GM21737 (cell line): ENCODE measurements at regions not wholly inside any gene's neighbourhood (a gene's known extent, or its start where the extent isn't known, plus 50 kb on each side); places are given as distances from the start of the nearest gene placed in this dataset.

ENCODE experiments used
- ATAC-seq: cut with Tn5 transposase; IDR thresholded peaks from one replicate; pipeline ENCODE4 v1.9.1; 2021; ENCODE audit warnings: mild to moderate bottlenecking, moderate library complexity; ENCODE audit not compliant: unreplicated experiment

DNA sequence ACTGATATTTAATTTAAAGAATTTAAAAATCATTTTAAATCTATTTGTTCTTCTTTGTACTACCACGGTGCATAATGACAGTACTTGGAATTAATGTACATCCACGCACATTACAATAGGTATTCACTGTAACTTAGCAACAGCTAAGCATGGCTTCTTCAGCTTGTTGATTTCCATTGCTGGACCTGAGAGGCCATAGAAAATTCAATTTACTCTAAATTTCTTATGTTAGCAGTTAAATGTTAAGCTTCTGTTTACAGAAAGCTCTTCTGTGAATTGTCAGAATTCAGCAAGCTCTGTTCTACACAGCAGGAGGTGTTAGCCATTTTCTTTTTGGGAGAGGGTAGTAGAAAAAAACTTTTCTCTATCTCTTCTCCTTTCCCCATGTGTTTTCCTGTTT lies 1149.3 kb upstream of the CDH2 start:
- no peak for ATAC-seq

GRCh38 chr18:29321561-29321960 lies 1144.6 kb upstream of the CDH2 start:
- ATAC-seq: no peak

GRCh38 chr18:29313312-29313711 lies 1136.4 kb upstream of the CDH2 start:
- ATAC-seq: no peak

DNA sequence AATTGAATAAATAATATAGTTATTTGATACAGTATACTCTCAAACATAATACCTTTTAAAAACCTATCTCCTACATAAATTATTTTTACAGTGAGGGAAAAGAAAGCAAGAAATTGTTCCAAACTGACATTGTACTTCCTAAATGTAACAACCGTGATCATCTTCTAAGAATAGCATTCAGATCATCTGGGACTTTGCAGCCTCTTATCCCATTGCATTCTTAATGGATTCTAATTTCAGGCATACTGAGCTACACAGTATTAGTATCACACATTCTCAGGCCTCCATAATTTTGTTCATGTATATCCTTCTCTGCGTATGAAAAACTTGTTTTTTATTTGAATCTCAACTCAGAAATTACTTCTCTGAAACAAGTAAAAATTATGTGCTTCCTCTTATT lies 1134.7 kb upstream of the CDH2 start:
- ATAC-seq: no peak

DNA sequence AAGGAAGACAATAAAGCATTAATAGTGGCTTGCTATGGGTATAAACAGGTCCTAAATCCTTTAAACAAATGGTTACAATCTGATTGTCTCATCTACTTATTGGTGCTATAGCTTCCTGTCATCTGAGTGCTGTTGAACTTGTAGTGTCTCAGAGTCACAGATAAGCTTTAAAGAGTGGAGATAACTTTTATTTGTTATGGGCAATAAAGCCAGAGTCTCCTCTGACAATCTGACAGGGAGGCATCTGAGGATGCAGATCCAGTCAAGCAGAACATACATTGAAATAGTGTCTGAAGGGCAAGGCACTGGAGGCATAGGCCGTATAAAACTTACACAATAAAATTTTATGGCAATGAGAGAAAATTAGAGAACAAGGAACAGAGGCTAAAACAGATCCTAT lies 1132.4 kb upstream of the CDH2 start:
- ATAC-seq: no peak

DNA sequence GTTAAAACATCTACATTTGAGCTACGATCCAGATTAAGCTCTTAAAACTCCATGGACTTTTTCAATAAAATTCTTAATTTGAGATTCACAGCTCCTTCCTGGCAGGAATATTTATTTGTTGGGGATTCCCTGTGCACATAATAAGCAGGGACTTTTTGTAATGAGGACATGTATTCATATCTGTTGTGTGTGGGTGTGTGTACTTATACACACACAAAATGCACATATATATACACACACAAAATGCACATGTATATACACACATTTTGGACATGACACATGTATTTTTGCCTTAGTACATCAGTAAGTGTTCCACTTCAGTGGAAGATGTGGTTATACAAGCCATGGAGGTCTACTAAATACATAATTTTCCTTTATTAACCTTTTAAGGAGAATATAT lies 1131.1 kb upstream of the CDH2 start:
- ATAC-seq: no peak

DNA sequence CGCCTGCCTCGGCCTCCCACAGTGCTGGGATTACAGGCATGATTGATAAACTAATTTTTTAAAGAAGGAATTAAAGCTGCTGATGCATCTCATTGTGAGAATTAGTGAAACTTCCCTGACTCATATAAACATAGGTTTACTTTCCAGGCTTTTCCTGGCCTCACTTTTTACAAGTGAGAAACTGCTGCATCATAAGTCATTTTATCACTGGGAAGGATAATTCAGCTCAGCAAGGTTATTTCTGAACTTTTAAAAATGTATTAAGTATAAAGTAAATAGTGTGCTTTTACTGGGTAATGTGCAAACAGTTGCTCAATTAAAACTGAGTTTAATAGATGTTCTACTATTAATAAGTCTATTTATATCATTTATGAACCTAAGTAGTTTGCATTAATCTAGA lies 1130.3 kb upstream of the CDH2 start:
- ATAC-seq: no peak

- ATAC-seq: no peak
Measured at GRCh38 chr18:29305516-29305915, 1128.6 kb upstream of the CDH2 start.

DNA sequence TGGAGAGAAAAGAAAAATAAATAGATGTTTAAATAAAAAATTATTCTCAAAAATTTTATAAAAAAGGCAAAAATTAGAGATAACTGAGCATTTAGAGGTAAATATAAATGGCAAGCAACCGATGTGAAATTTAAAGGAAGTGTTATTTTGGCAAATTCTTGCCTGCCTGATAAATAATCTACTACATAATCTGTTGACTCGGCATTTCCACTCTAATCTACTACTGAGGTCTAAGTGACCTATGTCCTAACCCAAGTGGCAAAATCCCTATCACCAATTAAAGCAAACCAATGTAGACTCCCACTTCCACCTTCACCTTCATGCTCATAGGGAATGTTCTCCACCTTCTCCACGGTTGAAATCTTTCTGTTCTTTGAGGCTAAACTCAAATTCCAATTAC lies 1124.1 kb upstream of the CDH2 start:
- ATAC-seq: no peak

DNA sequence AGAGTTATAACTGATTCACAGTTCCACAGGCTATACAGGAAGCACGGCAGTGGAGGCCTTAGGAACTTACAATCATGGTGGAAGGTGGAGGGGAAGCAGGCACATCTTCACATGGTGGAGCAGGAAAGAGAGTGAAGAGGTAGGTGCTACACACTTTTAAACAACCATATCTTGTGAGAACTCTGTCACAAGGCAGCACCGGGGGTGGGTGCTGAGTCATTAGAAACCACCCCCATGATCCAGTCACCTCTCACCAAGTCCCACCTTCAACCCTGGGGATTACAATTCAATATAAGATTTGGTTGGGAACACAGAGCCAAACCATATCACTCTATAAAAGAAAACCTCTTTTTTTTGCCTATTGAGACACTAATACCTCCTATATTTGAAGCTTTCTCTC lies 1108.5 kb upstream of the CDH2 start:
- ATAC-seq: no peak

DNA sequence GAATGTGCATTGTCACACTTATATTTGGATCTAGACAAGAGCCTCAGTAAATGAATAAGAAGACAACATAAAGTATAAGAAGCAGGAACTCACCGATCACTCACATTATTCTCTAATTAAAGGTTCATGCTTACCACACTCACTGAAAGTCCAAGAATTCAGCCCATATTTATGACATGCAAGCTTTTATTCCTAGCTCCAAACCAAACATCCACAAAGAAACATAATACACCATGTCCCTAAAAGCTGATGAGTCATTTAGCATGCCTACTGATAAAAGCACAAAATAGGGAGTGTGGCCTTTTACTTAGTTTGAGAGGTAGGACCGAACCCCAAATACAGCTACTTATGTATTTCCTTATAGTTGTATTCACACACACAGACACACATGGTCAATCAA lies 1094.6 kb upstream of the CDH2 start:
- ATAC-seq: no peak

DNA sequence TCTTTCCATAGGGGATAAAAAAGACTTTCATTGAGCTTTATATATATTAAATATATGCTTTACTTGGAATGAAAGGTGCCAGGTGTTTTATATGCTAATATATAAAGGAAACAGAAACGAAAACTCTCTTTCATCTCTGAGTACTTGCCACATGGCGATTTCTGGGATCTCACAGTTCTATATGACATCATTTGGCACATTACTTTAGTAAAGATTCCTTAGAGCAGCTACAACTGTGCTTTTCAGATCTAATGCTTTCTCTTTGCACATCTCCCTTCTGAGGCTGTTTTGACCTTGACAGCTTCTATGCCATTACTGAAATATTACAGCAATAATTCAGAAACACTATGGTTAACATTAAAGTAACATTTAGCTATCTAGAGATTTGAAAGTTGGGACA lies 1082.9 kb upstream of the CDH2 start:
- ATAC-seq: no peak

DNA sequence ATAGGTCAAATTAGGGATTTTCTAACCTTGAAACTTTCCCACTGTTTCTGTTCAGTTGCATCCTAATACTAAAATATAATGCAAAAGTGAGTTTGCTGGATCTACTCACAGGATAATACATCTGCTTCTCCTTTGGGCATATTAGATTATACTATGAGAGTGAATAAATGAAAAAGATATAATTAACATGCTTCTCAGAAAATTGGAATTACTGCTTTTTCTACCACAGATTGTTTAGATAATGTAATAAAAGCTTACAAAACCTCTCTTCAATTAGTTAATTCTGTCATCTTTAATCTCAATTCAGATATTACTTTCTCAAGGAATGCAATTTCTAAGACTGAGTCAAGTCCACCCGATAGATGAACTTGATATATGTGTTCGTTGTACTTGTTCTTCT lies 1077.2 kb upstream of the CDH2 start:
- no peak for ATAC-seq

DNA sequence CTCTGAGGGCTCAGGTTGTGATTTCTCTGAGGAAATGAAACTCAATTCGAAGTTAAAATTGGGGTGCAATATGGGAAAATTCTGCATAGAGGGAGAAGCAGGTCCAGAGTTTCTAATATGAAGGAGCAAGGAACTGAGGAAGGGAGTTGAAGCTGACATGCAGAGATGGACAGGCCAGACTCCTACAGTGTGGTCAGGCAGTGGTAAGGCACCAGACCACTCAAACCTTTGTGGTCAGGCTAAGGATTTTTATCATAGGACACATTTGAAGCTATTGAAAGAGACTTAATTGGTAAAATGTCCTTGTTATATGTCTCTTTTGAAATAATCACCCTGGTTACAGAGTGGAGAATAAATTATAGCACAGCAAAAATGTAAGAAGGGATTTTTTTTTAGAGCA lies 1074.8 kb upstream of the CDH2 start:
- ATAC-seq: no peak

GRCh38 chr18:29250843-29251242 lies 1073.9 kb upstream of the CDH2 start:
- ATAC-seq: no peak

- no peak for ATAC-seq
Measured at GRCh38 chr18:29250259-29250658, 1073.3 kb upstream of the CDH2 start.

- ATAC-seq: no peak
Measured at GRCh38 chr18:29248805-29249204, 1071.9 kb upstream of the CDH2 start.

GRCh38 chr18:29241199-29241598 lies 1064.3 kb upstream of the CDH2 start:
- ATAC-seq: no peak

- no peak for ATAC-seq
Measured at GRCh38 chr18:29234751-29235150, 1057.8 kb upstream of the CDH2 start.

- ATAC-seq: no peak
Measured at GRCh38 chr18:29226213-29226612, 1049.3 kb upstream of the CDH2 start.

DNA sequence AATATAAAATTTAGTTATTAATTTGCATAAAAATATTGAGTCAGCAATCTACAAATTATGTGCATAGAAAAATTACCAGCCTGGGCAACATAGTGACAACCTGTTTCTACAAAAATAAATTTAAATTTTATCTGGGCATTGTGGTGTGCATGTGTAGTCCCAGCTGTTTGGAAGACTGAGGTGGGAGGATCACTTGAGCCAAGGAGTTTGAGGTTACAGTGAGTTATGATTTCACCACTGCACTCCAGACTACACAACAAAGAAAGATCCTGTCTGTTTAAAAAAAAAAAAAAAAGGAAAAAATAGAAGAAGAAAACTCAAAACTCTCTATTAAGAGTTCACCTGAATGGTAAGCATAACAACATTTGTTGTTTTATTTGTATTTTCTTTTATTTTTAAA lies 1048.4 kb upstream of the CDH2 start:
- no peak for ATAC-seq

GRCh38 chr18:29218091-29218490 lies 1041.2 kb upstream of the CDH2 start:
- ATAC-seq: no peak

- no peak for ATAC-seq
Measured at GRCh38 chr18:29217124-29217915, 1040.4 kb upstream of the CDH2 start.
